ENCODE measurements at regions not wholly inside any gene's neighbourhood (a gene's known extent, or its start where the extent isn't known, plus 50 kb on each side); places are given as distances from the start of the nearest gene placed in this dataset.

DNA sequence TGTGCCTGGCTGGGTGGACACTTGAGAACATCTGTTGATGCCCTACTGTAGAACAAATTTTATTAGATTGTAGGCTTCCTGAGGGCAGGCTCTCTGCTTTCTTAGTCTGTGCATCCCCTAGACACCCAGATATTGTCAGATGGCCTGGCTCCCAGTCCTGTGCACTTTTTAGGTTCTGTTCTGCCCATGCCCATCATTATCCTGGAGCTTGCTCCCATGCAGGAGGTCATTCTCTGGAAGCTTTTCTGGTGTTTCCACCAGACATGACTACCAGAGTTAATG is 213.3 kb downstream of the MYCN start:
- TF ChIP-seq, protein P1, sequence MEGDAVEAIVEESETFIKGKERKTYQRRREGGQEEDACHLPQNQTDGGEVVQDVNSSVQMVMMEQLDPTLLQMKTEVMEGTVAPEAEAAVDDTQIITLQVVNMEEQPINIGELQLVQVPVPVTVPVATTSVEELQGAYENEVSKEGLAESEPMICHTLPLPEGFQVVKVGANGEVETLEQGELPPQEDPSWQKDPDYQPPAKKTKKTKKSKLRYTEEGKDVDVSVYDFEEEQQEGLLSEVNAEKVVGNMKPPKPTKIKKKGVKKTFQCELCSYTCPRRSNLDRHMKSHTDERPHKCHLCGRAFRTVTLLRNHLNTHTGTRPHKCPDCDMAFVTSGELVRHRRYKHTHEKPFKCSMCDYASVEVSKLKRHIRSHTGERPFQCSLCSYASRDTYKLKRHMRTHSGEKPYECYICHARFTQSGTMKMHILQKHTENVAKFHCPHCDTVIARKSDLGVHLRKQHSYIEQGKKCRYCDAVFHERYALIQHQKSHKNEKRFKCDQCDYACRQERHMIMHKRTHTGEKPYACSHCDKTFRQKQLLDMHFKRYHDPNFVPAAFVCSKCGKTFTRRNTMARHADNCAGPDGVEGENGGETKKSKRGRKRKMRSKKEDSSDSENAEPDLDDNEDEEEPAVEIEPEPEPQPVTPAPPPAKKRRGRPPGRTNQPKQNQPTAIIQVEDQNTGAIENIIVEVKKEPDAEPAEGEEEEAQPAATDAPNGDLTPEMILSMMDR (conservative IDR thresholded peaks at IDR 0.05; ENCODE audit: low read length): no peak
- TF ChIP-seq EZH2phosphoT487 (IDR thresholded peaks at IDR 0.05; ENCODE audit: borderline replicate concordance): no peak
